Panc1 (cell line): ENCODE measurements at regions not wholly inside any gene's neighbourhood (a gene's known extent, or its start where the extent isn't known, plus 50 kb on each side); places are given as distances from the start of the nearest gene placed in this dataset.

Experiments
- ATAC-seq: fragments of 200-7000 bp; cut with Tn5 transposase; 2 replicates; pipeline ENCODE4 v1.9.1; 2020; ENCODE audit warnings: mild to moderate bottlenecking, moderate library complexity
- BruUV-seq: library from RNA; stranded (reverse); fragments of 400-500 nt; replicated peaks from 2 replicates; lab custom pipeline; 2021; lab: Mats Ljungman, UMichigan
- CTCF ChIA-PET: fragments of 300-600 bp; sonication (Branson Sonifier 250); formaldehyde crosslinking; loops from one replicate; lab custom pipeline; 2022; ENCODE audit warnings: antibody characterized with exemption; lab: Charles Lee
- POLR2A ChIA-PET: fragments of 300-600 bp; sonication (Branson Sonifier 250); formaldehyde crosslinking; loops from one replicate; lab custom pipeline; 2022; ENCODE audit warnings: antibody characterized with exemption; lab: Charles Lee
- DNase-seq: peaks from one replicate; pipeline ENCODE4 v3.0.0-alpha.2; 2010; ENCODE audit warnings: low read depth, low spot score
- H3K27ac ChIP-seq: 2 replicates; pipeline ENCODE4 v1.5.1; 2011; ENCODE audit warnings: mild to moderate bottlenecking, low read length, inconsistent platforms
- H3K27me3 ChIP-seq: fragments of 200-500 bp; sonication (Bioruptor generic); 2 replicates; pipeline ENCODE4 v1.6.0; 2014; ENCODE audit warnings: low read length, inconsistent platforms; ENCODE audit not compliant: control insufficient read depth, insufficient read depth
- H3K36me3 ChIP-seq: fragments of 200-500 bp; sonication (Bioruptor generic); 2 replicates; pipeline ENCODE4 v1.5.1; 2014; ENCODE audit warnings: inconsistent platforms, mild to moderate bottlenecking, low read length, moderate library complexity; ENCODE audit not compliant: control insufficient read depth, insufficient read depth
- H3K4me1 ChIP-seq: 2 replicates; pipeline ENCODE4 v1.5.1; 2011; ENCODE audit warnings: inconsistent platforms, mild to moderate bottlenecking, low read length, moderate library complexity; ENCODE audit not compliant: control insufficient read depth, insufficient read depth
- H3K4me3 ChIP-seq, 2 experiments: 2 replicates each; pipeline ENCODE4 v1.5.1; 2011 to 2012; ENCODE audit warnings: low read depth in 2 of 2, low read length in 2 of 2, mild to moderate bottlenecking in 2 of 2, inconsistent platforms in 1 of 2, moderate library complexity in 1 of 2
- H3K9me3 ChIP-seq: fragments of 200-500 bp; sonication (Bioruptor generic); 2 replicates; pipeline ENCODE4 v1.5.1; 2014; ENCODE audit warnings: low read depth, mild to moderate bottlenecking, inconsistent platforms, low read length, moderate library complexity; ENCODE audit not compliant: control insufficient read depth, insufficient read depth
- CTCF ChIP-seq: fragments of 450-650 bp; IDR thresholded peaks from 2 replicates; pipeline ENCODE4 v1.5.1; 2017; ENCODE audit warnings: mild to moderate bottlenecking
- POLR2AphosphoS5 ChIP-seq: IDR thresholded peaks from 2 replicates; pipeline ENCODE4 v1.6.1; 2012; ENCODE audit warnings: mild to moderate bottlenecking, low read depth, low read length, moderate library complexity
- REST ChIP-seq, 2 experiments: IDR thresholded peaks; 2 replicates each; pipeline ENCODE4 v1.6.1; 2011 to 2012; ENCODE audit warnings: low read depth in 2 of 2, control low read depth in 1 of 2, low read length in 1 of 2, mild to moderate bottlenecking in 1 of 2, moderate library complexity in 1 of 2; ENCODE audit not compliant: insufficient read depth in 1 of 2
- SIN3A ChIP-seq: IDR thresholded peaks from 2 replicates; pipeline ENCODE4 v1.6.1; 2012; ENCODE audit warnings: low read depth, mild to moderate bottlenecking, low read length, moderate library complexity, borderline replicate concordance; ENCODE audit not compliant: insufficient read depth
- TCF7L2 ChIP-seq: IDR thresholded peaks from 2 replicates; pipeline ENCODE4 v1.6.1; 2011; ENCODE audit warnings: mild to moderate bottlenecking, low read depth, low read length, inconsistent platforms
- in situ Hi-C: cut with HindIII; loops from 2 replicates; pipeline ENCODE4 v1.10.0; 2016; ENCODE audit warnings: low sequenced_read_pairs, low pct_unique_long_range_greater_than_20kb
- intact Hi-C: fragments of 100-400 bp; cut with micrococcal nuclease; formaldehyde crosslinking; loops from one replicate; pipeline ENCODE4 v1.10.0; 2022; ENCODE audit not compliant: unreplicated experiment

- DNase-seq (no peak), ATAC-seq (no peak)
- in situ Hi-C loops (no loop called here), intact Hi-C loops (no loop called here)
- BruUV-seq, result no TSS peak
- TF ChIP-seq SIN3A, result no peak
- no peak for TF ChIP-seq REST (IDR thresholded peaks at IDR 0.05; ENCODE audit: insufficient read depth in 1 of 2, low read depth in 2 of 2, low read length in 1 of 2)
- no peak for TF ChIP-seq POLR2AphosphoS5
- no peak for TF ChIP-seq TCF7L2
- no peak for TF ChIP-seq CTCF
- Histone ChIP-seq H3K4me3 (no peak overlapping the region), H3K27me3 (no peaks in the 10 kb centered on the region), H3K4me1 (no peaks in the 10 kb centered on the region), H3K27ac (no peak overlapping the region), H3K9me3 (no peaks in the 10 kb centered on the region), H3K36me3 (no peaks in the 10 kb centered on the region)
- CTCF ChIA-PET, result no interaction called here
- POLR2A ChIA-PET, result no interaction called here
Observed at GRCh38 chr5:136432705-136433104, 67.4 kb upstream of the TRPC7 start.

GRCh38 chr5:136430081-136430480 lies 64.7 kb upstream of the TRPC7 start:
- TF ChIP-seq SIN3A, result no peak
- no peak for TF ChIP-seq CTCF
- no peak for TF ChIP-seq REST (IDR thresholded peaks at IDR 0.05; ENCODE audit: insufficient read depth in 1 of 2, low read depth in 2 of 2, low read length in 1 of 2)
- TF ChIP-seq TCF7L2, result no peak
- no peak for TF ChIP-seq POLR2AphosphoS5
- in situ Hi-C loops (no loop called here), intact Hi-C loops (no loop called here)
- H3K9me3 ChIP-seq, result no peaks in the 10 kb centered on the region
- POLR2A ChIA-PET, result no interaction called here
- no peak overlapping the region for H3K27ac ChIP-seq
- CTCF ChIA-PET, result no interaction called here
- no peaks in the 10 kb centered on the region for H3K27me3 ChIP-seq
- ATAC-seq (no peak), DNase-seq (no peak)
- no TSS peak for BruUV-seq
- no peaks in the 10 kb centered on the region for H3K36me3 ChIP-seq
- H3K4me1 ChIP-seq, result no peaks in the 10 kb centered on the region
- H3K4me3 ChIP-seq, result no peak overlapping the region
